Right lobe of liver (tissue), 4 donors: ENCODE measurements at regions not wholly inside any gene's neighbourhood (a gene's known extent, or its start where the extent isn't known, plus 50 kb on each side); places are given as distances from the start of the nearest gene placed in this dataset.

ENCODE experiments used
- POLR2A ChIP-seq: fragments of 450-650 bp; IDR thresholded peaks from one replicate; pipeline ENCODE4 v1.6.1; 2017; ENCODE audit warnings: antibody characterized with exemption, mild to moderate bottlenecking
- TF ChIP-seq, protein P1 (sequence below), 4 donors: fragments of 200-600 bp in 3 of 4; fragments of 450-650 bp in 1 of 4; IDR thresholded peaks; one replicate each; pipeline versions ENCODE4 v1.5.1 to v1.8.0; 2016 to 2022; ENCODE audit warnings: antibody characterized with exemption in 4 of 4, mild to moderate bottlenecking in 2 of 4
- donor health status: DM: no; HTN: no; CAD: no.
- donor health status: DM: no; HTN: no; CAD: no.
- donor health status: DM: no; HTN: yes; CAD: no.

GRCh38 chr1:218518216-218518740 lies 173.1 kb downstream of the TGFB2 start:
- TF ChIP-seq, protein P1, sequence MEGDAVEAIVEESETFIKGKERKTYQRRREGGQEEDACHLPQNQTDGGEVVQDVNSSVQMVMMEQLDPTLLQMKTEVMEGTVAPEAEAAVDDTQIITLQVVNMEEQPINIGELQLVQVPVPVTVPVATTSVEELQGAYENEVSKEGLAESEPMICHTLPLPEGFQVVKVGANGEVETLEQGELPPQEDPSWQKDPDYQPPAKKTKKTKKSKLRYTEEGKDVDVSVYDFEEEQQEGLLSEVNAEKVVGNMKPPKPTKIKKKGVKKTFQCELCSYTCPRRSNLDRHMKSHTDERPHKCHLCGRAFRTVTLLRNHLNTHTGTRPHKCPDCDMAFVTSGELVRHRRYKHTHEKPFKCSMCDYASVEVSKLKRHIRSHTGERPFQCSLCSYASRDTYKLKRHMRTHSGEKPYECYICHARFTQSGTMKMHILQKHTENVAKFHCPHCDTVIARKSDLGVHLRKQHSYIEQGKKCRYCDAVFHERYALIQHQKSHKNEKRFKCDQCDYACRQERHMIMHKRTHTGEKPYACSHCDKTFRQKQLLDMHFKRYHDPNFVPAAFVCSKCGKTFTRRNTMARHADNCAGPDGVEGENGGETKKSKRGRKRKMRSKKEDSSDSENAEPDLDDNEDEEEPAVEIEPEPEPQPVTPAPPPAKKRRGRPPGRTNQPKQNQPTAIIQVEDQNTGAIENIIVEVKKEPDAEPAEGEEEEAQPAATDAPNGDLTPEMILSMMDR (IDR thresholded peaks at IDR 0.05), result no peak
- no peak for TF ChIP-seq POLR2A
